Skin of body (tissue), 1 donor: ENCODE measurements at regions not wholly inside any gene's neighbourhood (a gene's known extent, or its start where the extent isn't known, plus 50 kb on each side); places are given as distances from the start of the nearest gene placed in this dataset.

ENCODE experiments used
- DNase-seq: peaks from one replicate; lab custom pipeline; 2025; lab: John Stamatoyannopoulos, UW

GRCh38 chr6:110033101-110033500 lies 55.0 kb downstream of the GPR6 start:
- DNase-seq, result no peak

GRCh38 chr6:110033749-110034666 lies 55.9 kb downstream of the GPR6 start:
- no peak for DNase-seq

- no peak for DNase-seq
Observed at GRCh38 chr6:110034667-110035036, 56.5 kb downstream of the GPR6 start.

- DNase-seq, result no peak
Observed at GRCh38 chr6:110035321-110035720, 57.2 kb downstream of the GPR6 start.

- DNase-seq, result no peak
Observed at GRCh38 chr6:110036408-110037302, 58.5 kb downstream of the GPR6 start.

- DNase-seq, result no peak
Observed at GRCh38 chr6:110037726-110038295, 59.7 kb downstream of the GPR6 start.

GRCh38 chr6:110039364-110039980 lies 61.4 kb downstream of the GPR6 start:
- peak; percentile 35 for DNase-seq

- no peak for DNase-seq
Observed at GRCh38 chr6:110039981-110040383, 61.9 kb downstream of the GPR6 start.

GRCh38 chr6:110040716-110041115 lies 62.6 kb downstream of the GPR6 start:
- no peak for DNase-seq

- DNase-seq, result no peak
Observed at GRCh38 chr6:110041126-110041525, 63.0 kb downstream of the GPR6 start.

GRCh38 chr6:110041830-110042229 lies 63.7 kb downstream of the GPR6 start:
- DNase-seq, result no peak

GRCh38 chr6:110042670-110043296 lies 64.7 kb downstream of the GPR6 start:
- DNase-seq, result no peak

GRCh38 chr6:110043366-110043994 lies 65.4 kb downstream of the GPR6 start:
- no peak for DNase-seq

GRCh38 chr6:110044096-110044495 lies 66.0 kb downstream of the GPR6 start:
- DNase-seq, result no peak

GRCh38 chr6:110044622-110045021 lies 66.5 kb downstream of the GPR6 start:
- DNase-seq, result no peak

- no peak for DNase-seq
Observed at GRCh38 chr6:110048221-110048875, 70.2 kb downstream of the GPR6 start.

GRCh38 chr6:110049696-110050439 lies 71.8 kb downstream of the GPR6 start:
- no peak for DNase-seq
